Hematopoietic multipotent progenitor cell (in vitro differentiated cells): ENCODE measurements at regions not wholly inside any gene's neighbourhood (a gene's known extent, or its start where the extent isn't known, plus 50 kb on each side); places are given as distances from the start of the nearest gene placed in this dataset.

ENCODE experiments used
- DNase-seq, 3 donors: peaks; one replicate each; pipeline ENCODE4 v3.0.0-alpha.2; 2011 to 2015; ENCODE audit warnings: low read depth in 2 of 3, low spot score in 2 of 3

DNA sequence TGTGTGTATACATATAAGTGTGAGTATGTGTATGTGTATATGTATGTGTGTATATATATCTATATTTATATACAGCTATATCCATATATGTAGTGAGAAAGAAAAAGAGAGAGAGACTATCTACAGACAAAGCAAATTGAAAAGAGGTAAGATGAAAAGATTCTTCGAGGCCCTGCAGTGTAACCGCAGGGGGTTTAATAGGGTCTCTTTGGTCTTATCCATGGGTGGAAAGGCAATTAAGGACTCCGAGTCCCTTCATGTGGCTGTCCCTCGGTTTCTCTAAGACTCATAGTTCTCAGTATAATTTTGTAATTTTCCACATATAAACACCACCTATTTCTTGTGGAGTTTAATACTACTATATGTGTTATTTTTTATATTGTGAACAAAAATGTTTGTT is 50.6 kb upstream of the JAZF1 start:
- no peak for DNase-seq

GRCh38 chr7:28236560-28236959 is 56.0 kb upstream of the JAZF1 start:
- DNase-seq = no peak

DNA sequence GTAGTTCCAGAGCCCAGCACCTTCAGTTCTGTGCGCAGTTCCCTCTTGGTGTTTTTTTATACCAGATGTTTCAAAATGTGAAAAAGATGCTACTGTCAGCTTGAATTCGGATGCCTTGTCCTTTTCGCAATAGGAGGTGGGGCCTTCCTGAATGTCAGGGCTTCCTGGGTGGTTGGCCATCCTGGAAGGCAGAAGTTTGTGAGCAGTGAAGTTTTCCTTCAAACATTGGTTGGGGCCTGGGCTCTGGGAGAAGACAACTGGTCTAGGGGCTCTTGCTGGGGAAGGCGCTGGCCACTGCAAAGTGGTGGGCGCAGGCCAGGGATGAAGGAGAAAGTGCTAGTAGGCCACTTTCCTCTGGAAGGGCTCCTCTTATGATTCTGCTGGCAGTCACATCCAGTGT is 56.8 kb upstream of the JAZF1 start:
- no peak for DNase-seq

GRCh38 chr7:28239823-28240204 is 59.2 kb upstream of the JAZF1 start:
- DNase-seq = peak in 2 of 3 donors; percentile 33 to 56

- no peak for DNase-seq
These were observed 59.9 kb upstream of the JAZF1 start for GRCh38 chr7:28240481-28240880.

- DNase-seq = no peak
These were observed 63.3 kb upstream of the JAZF1 start for GRCh38 chr7:28243861-28244260.

DNA sequence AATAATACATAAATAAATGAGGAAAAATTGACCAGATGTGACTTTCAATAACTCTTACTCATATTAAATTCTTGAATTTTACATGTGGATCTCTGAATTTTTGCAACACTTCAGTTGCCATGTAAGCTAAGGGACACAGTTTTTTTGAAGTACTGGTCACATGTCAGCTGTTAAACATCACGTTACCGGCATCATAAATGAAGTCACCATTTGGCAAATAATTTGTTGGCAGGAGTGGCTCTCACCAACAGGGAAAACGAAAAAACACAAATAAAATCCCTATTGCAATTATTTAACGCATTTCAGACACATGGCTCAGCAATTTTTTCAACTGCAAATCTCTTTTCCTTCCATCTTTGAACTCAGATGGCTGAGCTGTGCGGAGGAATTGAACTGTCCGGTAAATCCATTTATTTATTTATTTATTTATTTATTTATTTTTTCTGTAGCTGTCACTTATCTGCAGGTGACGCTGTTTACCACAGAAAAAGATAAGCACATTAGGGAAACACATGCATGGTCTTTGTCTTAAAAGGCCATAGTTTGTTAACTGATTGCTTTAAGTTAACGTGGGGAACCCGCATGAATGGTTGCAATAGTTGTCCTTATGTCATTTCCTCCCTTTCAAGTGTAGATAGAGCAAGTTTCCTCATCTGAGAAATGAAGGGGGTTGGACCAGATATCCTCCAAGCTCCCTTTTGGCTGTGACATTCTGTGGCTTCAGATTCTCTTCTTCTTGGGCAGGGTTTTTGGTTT is 64.7 kb upstream of the JAZF1 start:
- DNase-seq = no peak

DNA sequence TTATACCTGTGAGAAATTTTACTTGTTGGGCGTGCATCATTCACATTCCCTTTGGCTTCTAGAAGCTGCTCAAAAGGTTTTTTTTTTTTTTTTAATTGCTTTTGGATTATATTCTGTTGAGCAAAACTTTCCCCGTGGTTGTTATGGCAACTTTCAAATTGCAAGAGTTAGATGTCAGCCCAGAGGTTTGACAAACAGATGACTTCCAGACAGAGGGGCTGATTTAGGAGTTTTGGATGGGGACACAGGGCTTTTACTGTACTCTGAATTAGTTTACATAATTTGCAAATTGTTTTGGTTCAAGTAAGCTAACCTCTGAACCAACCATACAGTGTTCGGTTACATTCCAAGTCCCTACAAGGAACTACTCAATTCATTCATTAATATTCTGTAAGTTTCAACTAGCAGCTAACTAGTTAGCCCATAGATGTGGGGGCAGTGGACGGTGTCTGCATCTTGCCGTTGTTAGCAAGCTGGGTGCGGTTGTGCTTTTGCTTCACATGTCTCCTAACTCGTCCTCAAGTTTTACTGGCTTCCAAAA is 66.4 kb upstream of the JAZF1 start:
- DNase-seq = no peak

DNA sequence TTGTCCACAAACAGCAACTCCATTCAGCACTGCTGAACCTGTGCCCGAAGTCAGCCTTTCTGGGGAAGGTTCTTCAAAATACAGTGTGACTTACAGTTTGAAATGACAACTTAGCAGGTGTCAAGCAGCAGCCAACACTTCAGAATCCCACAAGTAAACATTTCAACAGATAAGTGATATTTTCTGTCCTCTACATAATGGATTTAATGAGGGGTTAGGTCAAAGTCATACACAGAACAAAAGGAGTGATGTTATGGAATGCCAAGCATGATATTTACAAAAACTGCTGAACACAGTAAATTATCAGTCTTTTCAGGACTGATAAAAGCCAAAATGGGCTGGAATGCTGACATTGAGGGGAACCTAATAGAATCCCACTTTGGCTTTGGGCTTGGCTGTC is 77.6 kb upstream of the JAZF1 start:
- DNase-seq = no peak

DNA sequence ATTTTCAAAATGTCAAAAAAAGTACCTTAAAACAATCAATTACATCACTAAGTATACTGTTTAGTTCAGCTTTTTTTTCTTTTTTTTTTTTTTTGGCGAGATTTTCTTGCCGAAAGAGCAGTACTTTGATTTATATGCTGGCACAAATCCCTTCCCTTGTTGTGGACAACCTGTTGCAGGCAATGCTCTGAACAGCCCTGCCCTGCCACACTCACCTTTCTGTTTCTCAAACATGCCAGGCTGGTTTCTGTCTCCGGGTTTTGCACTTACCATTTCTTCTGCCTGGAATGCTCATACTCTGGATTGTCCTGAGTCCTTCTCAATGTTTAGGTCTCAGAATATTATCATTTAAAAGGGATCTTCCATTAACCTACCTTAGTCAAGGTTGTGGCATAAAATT is 80.4 kb upstream of the JAZF1 start:
- DNase-seq = no peak

GRCh38 chr7:28263622-28264271 is 83.2 kb upstream of the JAZF1 start:
- no peak for DNase-seq

DNA sequence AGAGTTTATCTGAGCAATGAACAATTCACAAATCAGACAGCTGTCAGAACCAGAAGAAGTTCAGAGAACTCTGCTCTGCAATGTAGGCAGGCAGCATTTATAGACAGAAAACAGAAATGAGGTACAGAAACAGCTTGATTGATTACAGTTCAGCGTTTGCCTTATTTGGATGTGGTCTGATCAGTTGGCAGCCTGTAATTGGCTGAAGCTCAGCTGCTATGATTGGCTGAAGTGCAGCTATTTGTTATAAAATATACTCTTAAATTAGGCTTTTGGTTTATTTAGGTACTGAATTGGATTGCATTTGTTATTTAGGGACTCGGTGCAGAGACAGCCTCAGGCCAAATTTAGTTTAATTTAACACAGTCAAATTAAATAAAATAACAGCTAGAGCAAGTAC is 85.8 kb upstream of the JAZF1 start:
- no peak for DNase-seq

GRCh38 chr7:28267012-28267411 is 86.4 kb upstream of the JAZF1 start:
- DNase-seq = no peak

GRCh38 chr7:28269700-28270361 is 89.2 kb upstream of the JAZF1 start:
- DNase-seq = peak in 2 of 3 donors; percentile 28 to 54

DNA sequence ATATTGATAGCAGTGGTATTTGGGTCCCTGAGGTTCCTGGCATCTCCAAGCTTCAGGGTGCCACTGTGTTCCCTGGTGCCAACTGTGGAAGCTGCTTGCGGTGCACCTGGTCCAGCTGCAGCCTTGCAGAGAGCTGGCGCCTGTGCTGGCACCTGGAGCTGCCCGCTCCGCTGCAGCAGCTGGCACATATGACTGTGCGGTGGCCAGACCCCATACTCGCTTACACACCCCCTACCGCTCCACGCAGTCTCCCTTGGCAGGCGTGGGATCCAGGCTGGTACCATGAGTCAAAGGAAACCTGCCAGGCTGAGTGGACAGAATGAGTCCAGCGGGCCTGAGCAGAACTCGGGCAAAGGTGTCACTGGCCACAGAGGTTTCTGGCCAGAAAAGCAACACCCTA is 89.9 kb upstream of the JAZF1 start:
- no peak for DNase-seq

GRCh38 chr7:28272461-28272877 is 91.9 kb upstream of the JAZF1 start:
- peak in 2 of 3 donors; percentile 41 to 52 for DNase-seq

DNA sequence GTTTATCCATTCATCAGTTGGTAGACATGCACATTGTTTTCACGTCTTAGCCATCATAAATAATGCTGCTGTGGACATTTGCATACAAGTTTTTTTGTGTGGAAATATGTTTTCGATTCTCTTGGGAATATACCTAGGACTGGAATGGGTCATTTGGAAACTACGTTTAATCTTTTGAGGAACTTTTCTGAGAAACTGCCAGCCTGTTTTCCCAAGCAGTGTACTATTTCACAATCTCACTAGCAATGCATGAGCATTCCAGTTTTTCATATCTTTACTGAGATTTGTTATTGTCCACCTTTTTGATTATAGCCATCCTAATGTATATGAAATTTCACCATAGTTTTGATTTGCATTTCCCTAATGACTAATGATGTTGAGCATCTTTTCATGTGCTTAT is 95.7 kb upstream of the JAZF1 start:
- no peak for DNase-seq

GRCh38 chr7:28277364-28277763 is 96.8 kb upstream of the JAZF1 start:
- no peak for DNase-seq

DNA sequence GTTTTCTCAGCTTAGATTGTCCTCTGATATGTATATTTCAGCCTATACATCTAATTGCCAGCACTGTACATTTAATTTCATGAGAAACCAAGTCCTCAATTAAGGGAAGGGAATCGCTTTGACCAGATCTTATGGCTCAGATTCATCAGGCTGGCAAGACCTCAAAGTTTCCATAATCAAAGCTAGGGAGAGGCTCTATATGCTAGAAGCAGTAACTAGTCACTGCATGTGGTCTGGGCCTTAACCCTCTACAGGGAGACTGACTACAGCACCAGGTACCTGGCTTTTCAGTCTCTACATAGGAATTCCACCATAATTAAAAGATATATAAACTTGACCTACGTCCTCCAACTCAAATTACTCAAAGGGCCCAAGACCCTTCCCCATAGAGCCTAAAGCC is 97.4 kb upstream of the JAZF1 start:
- DNase-seq = no peak

- DNase-seq = no peak
These were observed 99.9 kb upstream of the JAZF1 start for GRCh38 chr7:28280516-28280915.

DNA sequence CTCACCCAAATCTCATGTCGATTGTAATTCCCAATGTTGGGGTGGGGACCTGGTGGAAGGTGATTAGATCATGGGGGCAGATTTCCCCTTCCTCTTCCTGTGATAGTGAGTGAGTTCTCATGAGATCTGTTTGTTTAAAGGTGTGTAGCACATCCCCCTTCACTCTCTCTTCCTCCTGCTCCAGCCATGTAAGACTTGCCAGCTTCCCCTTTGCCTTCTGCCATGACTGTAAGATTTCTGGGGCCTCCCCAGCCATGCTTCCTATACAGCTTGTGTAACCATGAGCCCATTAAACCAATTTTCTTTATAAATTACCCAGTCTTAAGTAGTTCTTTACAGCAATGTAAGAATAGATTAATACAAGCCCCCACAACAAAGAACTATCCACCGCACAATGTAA is 109.9 kb upstream of the JAZF1 start:
- DNase-seq = no peak

DNA sequence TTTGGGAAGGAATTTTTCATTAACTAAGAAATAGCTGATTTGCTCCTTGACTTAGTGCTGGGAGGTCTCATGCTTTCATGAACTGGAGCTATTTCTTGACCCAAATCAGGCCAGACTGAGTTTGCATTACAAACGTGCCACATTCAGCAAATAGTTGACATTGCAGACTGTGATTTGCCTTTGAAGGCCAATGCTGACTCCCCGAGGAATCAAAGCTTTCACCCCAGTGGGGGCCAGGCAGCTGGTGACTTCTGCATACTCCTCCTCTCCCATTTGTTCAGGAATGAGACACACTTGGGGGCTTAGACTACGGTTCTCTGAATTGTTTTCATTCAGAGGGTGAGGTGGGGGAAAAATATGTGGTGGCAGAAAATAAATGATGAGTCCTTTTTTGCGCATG is 111.0 kb upstream of the JAZF1 start:
- no peak for DNase-seq
